ENCODE measurements at regions not wholly inside any gene's neighbourhood (a gene's known extent, or its start where the extent isn't known, plus 50 kb on each side); places are given as distances from the start of the nearest gene placed in this dataset.
"Not testable (repeated sequence)": the region's sequence is repeated elsewhere in the genome, so short reads cannot be mapped to it uniquely, and the experiment has no call there.

- Histone ChIP-seq H3K9ac (ENCODE audit: low read depth, low read length) (no peak overlapping the region), H3K27me3 (ENCODE audit: control insufficient read depth, insufficient read depth, low read length) (no peaks in the 10 kb centered on the region), H3K4me3 (ENCODE audit: low read depth, low read length) (no peak overlapping the region), H3K4me1 (ENCODE audit: control insufficient read depth, insufficient read depth, low read length) (peaks cover 6% of the 10 kb centered on the region), H3K9me3 (ENCODE audit: control insufficient read depth, insufficient read depth, low read length) (no peaks in the 10 kb centered on the region), H3K36me3 (ENCODE audit: control insufficient read depth, insufficient read depth, low read length) (no peaks in the 10 kb centered on the region)
These were observed 945.5 kb upstream of the PCDH10 start for GRCh38 chr4:132203618-132204017.

GRCh38 chr4:132214519-132214918 lies 934.6 kb upstream of the PCDH10 start:
- no peak overlapping the region for H3K4me3 ChIP-seq (ENCODE audit: low read depth, low read length)
- no peaks in the 10 kb centered on the region for H3K9me3 ChIP-seq (ENCODE audit: control insufficient read depth, insufficient read depth, low read length)
- H3K27me3 ChIP-seq (ENCODE audit: control insufficient read depth, insufficient read depth, low read length): no peaks in the 10 kb centered on the region
- no peak overlapping the region for H3K9ac ChIP-seq (ENCODE audit: low read depth, low read length)
- H3K36me3 ChIP-seq (ENCODE audit: control insufficient read depth, insufficient read depth, low read length): no peaks in the 10 kb centered on the region
- H3K4me1 ChIP-seq (ENCODE audit: control insufficient read depth, insufficient read depth, low read length): no peaks in the 10 kb centered on the region

GRCh38 chr4:132218406-132218805 lies 930.7 kb upstream of the PCDH10 start:
- H3K9ac ChIP-seq (ENCODE audit: low read depth, low read length): no peak overlapping the region
- peaks cover 3% of the 10 kb centered on the region for H3K9me3 ChIP-seq (ENCODE audit: control insufficient read depth, insufficient read depth, low read length)
- no peaks in the 10 kb centered on the region for H3K27me3 ChIP-seq (ENCODE audit: control insufficient read depth, insufficient read depth, low read length)
- H3K4me1 ChIP-seq (ENCODE audit: control insufficient read depth, insufficient read depth, low read length): no peaks in the 10 kb centered on the region
- H3K36me3 ChIP-seq (ENCODE audit: control insufficient read depth, insufficient read depth, low read length): peaks cover 1% of the 10 kb centered on the region
- no peak overlapping the region for H3K4me3 ChIP-seq (ENCODE audit: low read depth, low read length)

- H3K9me3 ChIP-seq (ENCODE audit: control insufficient read depth, insufficient read depth, low read length): peaks cover 7% of the 10 kb centered on the region
- H3K9ac ChIP-seq (ENCODE audit: low read depth, low read length): no peak overlapping the region
- no peaks in the 10 kb centered on the region for H3K4me1 ChIP-seq (ENCODE audit: control insufficient read depth, insufficient read depth, low read length)
- H3K4me3 ChIP-seq (ENCODE audit: low read depth, low read length): no peak overlapping the region
- peaks cover 2% of the 10 kb centered on the region for H3K36me3 ChIP-seq (ENCODE audit: control insufficient read depth, insufficient read depth, low read length)
- H3K27me3 ChIP-seq (ENCODE audit: control insufficient read depth, insufficient read depth, low read length): no peaks in the 10 kb centered on the region
These were observed 921.8 kb upstream of the PCDH10 start for GRCh38 chr4:132227151-132227856.

- H3K4me1 ChIP-seq (ENCODE audit: control insufficient read depth, insufficient read depth, low read length); H3K36me3 ChIP-seq (ENCODE audit: control insufficient read depth, insufficient read depth, low read length); H3K9ac ChIP-seq (ENCODE audit: low read depth, low read length); H3K9me3 ChIP-seq (ENCODE audit: control insufficient read depth, insufficient read depth, low read length); H3K4me3 ChIP-seq (ENCODE audit: low read depth, low read length); H3K27me3 ChIP-seq (ENCODE audit: control insufficient read depth, insufficient read depth, low read length): not testable (repeated sequence)
These were observed 921.3 kb upstream of the PCDH10 start for GRCh38 chr4:132227857-132228165.

- Histone ChIP-seq H3K9me3 (ENCODE audit: control insufficient read depth, insufficient read depth, low read length) (peaks cover 4% of the 10 kb centered on the region), H3K4me3 (ENCODE audit: low read depth, low read length) (no peak overlapping the region), H3K36me3 (ENCODE audit: control insufficient read depth, insufficient read depth, low read length) (no peaks in the 10 kb centered on the region), H3K9ac (ENCODE audit: low read depth, low read length) (no peak overlapping the region), H3K27me3 (ENCODE audit: control insufficient read depth, insufficient read depth, low read length) (no peaks in the 10 kb centered on the region), H3K4me1 (ENCODE audit: control insufficient read depth, insufficient read depth, low read length) (no peaks in the 10 kb centered on the region)
These were observed 920.4 kb upstream of the PCDH10 start for GRCh38 chr4:132228676-132229075.

- no peaks in the 10 kb centered on the region for H3K27me3 ChIP-seq (ENCODE audit: control insufficient read depth, insufficient read depth, low read length)
- H3K9ac ChIP-seq (ENCODE audit: low read depth, low read length): no peak overlapping the region
- H3K4me3 ChIP-seq (ENCODE audit: low read depth, low read length): no peak overlapping the region
- H3K36me3 ChIP-seq (ENCODE audit: control insufficient read depth, insufficient read depth, low read length): no peaks in the 10 kb centered on the region
- no peaks in the 10 kb centered on the region for H3K4me1 ChIP-seq (ENCODE audit: control insufficient read depth, insufficient read depth, low read length)
- peaks cover 4% of the 10 kb centered on the region for H3K9me3 ChIP-seq (ENCODE audit: control insufficient read depth, insufficient read depth, low read length)
These were observed 919.1 kb upstream of the PCDH10 start for GRCh38 chr4:132230025-132230424.

- no peaks in the 10 kb centered on the region for H3K4me1 ChIP-seq (ENCODE audit: control insufficient read depth, insufficient read depth, low read length)
- H3K9ac ChIP-seq (ENCODE audit: low read depth, low read length): no peak overlapping the region
- no peaks in the 10 kb centered on the region for H3K9me3 ChIP-seq (ENCODE audit: control insufficient read depth, insufficient read depth, low read length)
These were observed 910.4 kb upstream of the PCDH10 start for GRCh38 chr4:132238697-132239096.

GRCh38 chr4:132240081-132240480 lies 909.0 kb upstream of the PCDH10 start:
- Histone ChIP-seq H3K9ac (ENCODE audit: low read depth, low read length) (no peak overlapping the region), H3K9me3 (ENCODE audit: control insufficient read depth, insufficient read depth, low read length) (no peaks in the 10 kb centered on the region), H3K36me3 (ENCODE audit: control insufficient read depth, insufficient read depth, low read length) (no peaks in the 10 kb centered on the region), H3K4me3 (ENCODE audit: low read depth, low read length) (no peak overlapping the region), H3K4me1 (ENCODE audit: control insufficient read depth, insufficient read depth, low read length) (no peaks in the 10 kb centered on the region), H3K27me3 (ENCODE audit: control insufficient read depth, insufficient read depth, low read length) (no peaks in the 10 kb centered on the region)

More at GRCh38 chr4:132238697-132239096, 910.4 kb upstream of the PCDH10 start:
- Histone ChIP-seq H3K27me3 (ENCODE audit: control insufficient read depth, insufficient read depth, low read length) (no peaks in the 10 kb centered on the region), H3K4me3 (ENCODE audit: low read depth, low read length) (no peak overlapping the region), H3K36me3 (ENCODE audit: control insufficient read depth, insufficient read depth, low read length) (no peaks in the 10 kb centered on the region)

GRCh38 chr4:132245319-132245718 lies 903.8 kb upstream of the PCDH10 start:
- Histone ChIP-seq H3K9ac (ENCODE audit: low read depth, low read length) (no peak overlapping the region), H3K4me3 (ENCODE audit: low read depth, low read length) (no peak overlapping the region), H3K36me3 (ENCODE audit: control insufficient read depth, insufficient read depth, low read length) (no peaks in the 10 kb centered on the region), H3K27me3 (ENCODE audit: control insufficient read depth, insufficient read depth, low read length) (no peaks in the 10 kb centered on the region), H3K9me3 (ENCODE audit: control insufficient read depth, insufficient read depth, low read length) (no peaks in the 10 kb centered on the region), H3K4me1 (ENCODE audit: control insufficient read depth, insufficient read depth, low read length) (no peaks in the 10 kb centered on the region)

GRCh38 chr4:132264176-132264575 lies 884.9 kb upstream of the PCDH10 start:
- H3K27me3 ChIP-seq (ENCODE audit: control insufficient read depth, insufficient read depth, low read length): no peaks in the 10 kb centered on the region
- no peak overlapping the region for H3K9ac ChIP-seq (ENCODE audit: low read depth, low read length)
- no peaks in the 10 kb centered on the region for H3K4me1 ChIP-seq (ENCODE audit: control insufficient read depth, insufficient read depth, low read length)
- no peak overlapping the region for H3K4me3 ChIP-seq (ENCODE audit: low read depth, low read length)
- H3K9me3 ChIP-seq (ENCODE audit: control insufficient read depth, insufficient read depth, low read length): no peaks in the 10 kb centered on the region
- H3K36me3 ChIP-seq (ENCODE audit: control insufficient read depth, insufficient read depth, low read length): no peaks in the 10 kb centered on the region

- Histone ChIP-seq H3K4me3 (ENCODE audit: low read depth, low read length) (no peak overlapping the region), H3K36me3 (ENCODE audit: control insufficient read depth, insufficient read depth, low read length) (no peaks in the 10 kb centered on the region), H3K27me3 (ENCODE audit: control insufficient read depth, insufficient read depth, low read length) (no peaks in the 10 kb centered on the region), H3K9ac (ENCODE audit: low read depth, low read length) (no peak overlapping the region), H3K9me3 (ENCODE audit: control insufficient read depth, insufficient read depth, low read length) (no peaks in the 10 kb centered on the region), H3K4me1 (ENCODE audit: control insufficient read depth, insufficient read depth, low read length) (no peaks in the 10 kb centered on the region)
These were observed 882.7 kb upstream of the PCDH10 start for GRCh38 chr4:132266374-132266773.
